NT2/D1 (cell line): ENCODE measurements at regions not wholly inside any gene's neighbourhood (a gene's known extent, or its start where the extent isn't known, plus 50 kb on each side); places are given as distances from the start of the nearest gene placed in this dataset.

Experiments used
- DNase-seq: peaks from one replicate; pipeline ENCODE4 v3.0.0-alpha.2; 2011; ENCODE audit warnings: low read depth, low spot score
- H3K27me3 ChIP-seq: 2 replicates; pipeline ENCODE4 v1.6.0; 2011; ENCODE audit warnings: mild to moderate bottlenecking; ENCODE audit not compliant: insufficient read length, insufficient read depth
- H3K36me3 ChIP-seq: 2 replicates; pipeline ENCODE4 v1.6.1; 2011; ENCODE audit warnings: mild to moderate bottlenecking, low read length, mixed read lengths; ENCODE audit not compliant: insufficient read depth, insufficient read length
- H3K4me1 ChIP-seq: 2 replicates; pipeline ENCODE4 v1.5.1; 2011; ENCODE audit not compliant: insufficient read depth, insufficient read length
- H3K4me3 ChIP-seq: 2 replicates; pipeline ENCODE4 v1.5.1; 2011; ENCODE audit warnings: low read depth; ENCODE audit not compliant: insufficient read length
- H3K9ac ChIP-seq: 2 replicates; pipeline ENCODE4 v1.6.0; 2011; ENCODE audit warnings: low read depth; ENCODE audit not compliant: insufficient read length
- H3K9me3 ChIP-seq: 2 replicates; pipeline ENCODE4 v1.5.1; 2011; ENCODE audit warnings: mild to moderate bottlenecking, low read length; ENCODE audit not compliant: insufficient read depth
- SUZ12 ChIP-seq: IDR thresholded peaks from 2 replicates; pipeline ENCODE4 v1.6.1; 2011; ENCODE audit not compliant: insufficient read length, insufficient read depth; ENCODE audit errors: extremely low read depth
- YY1 ChIP-seq: IDR thresholded peaks from 2 replicates; pipeline ENCODE4 v1.6.1; 2011; ENCODE audit not compliant: insufficient read length, insufficient read depth
- ZNF274 ChIP-seq: IDR thresholded peaks from 2 replicates; pipeline ENCODE4 v1.6.1; 2011; ENCODE audit warnings: mild to moderate bottlenecking, low read depth, low read length

- no peaks in the 10 kb centered on the region for H3K27me3 ChIP-seq
- no peak overlapping the region for H3K4me3 ChIP-seq
- no peak for DNase-seq
- no peak overlapping the region for H3K9ac ChIP-seq
- peaks cover 12% of the 10 kb centered on the region for H3K4me1 ChIP-seq
- no peak for TF ChIP-seq YY1
- TF ChIP-seq SUZ12 = no peak
- no peak for TF ChIP-seq ZNF274
- no peaks in the 10 kb centered on the region for H3K36me3 ChIP-seq
- peaks cover 17% of the 10 kb centered on the region for H3K9me3 ChIP-seq
These were observed 157.2 kb upstream of the FOXF1 start for GRCh38 chr16:86353148-86353547.

- peaks cover 12% of the 10 kb centered on the region for H3K4me1 ChIP-seq
- H3K9ac ChIP-seq = no peak overlapping the region
- no peak for DNase-seq
- no peak overlapping the region for H3K4me3 ChIP-seq
- TF ChIP-seq ZNF274 (no peak), YY1 (no peak), SUZ12 (no peak)
- H3K9me3 ChIP-seq = peaks cover 17% of the 10 kb centered on the region
- H3K27me3 ChIP-seq = no peaks in the 10 kb centered on the region
- no peaks in the 10 kb centered on the region for H3K36me3 ChIP-seq
These were observed 156.4 kb upstream of the FOXF1 start for GRCh38 chr16:86353948-86354347.

- DNase-seq = no peak
- H3K9ac ChIP-seq = no peak overlapping the region
These were observed 155.4 kb upstream of the FOXF1 start for GRCh38 chr16:86354641-86355513.

GRCh38 chr16:86355531-86355930 lies 154.8 kb upstream of the FOXF1 start:
- DNase-seq = no peak
- Histone ChIP-seq H3K4me1 (peaks cover 14% of the 10 kb centered on the region), H3K9ac (no peak overlapping the region), H3K4me3 (no peak overlapping the region), H3K9me3 (peaks cover 17% of the 10 kb centered on the region), H3K27me3 (no peaks in the 10 kb centered on the region), H3K36me3 (no peaks in the 10 kb centered on the region)
- TF ChIP-seq YY1 (no peak), ZNF274 (no peak), SUZ12 (no peak)

More at GRCh38 chr16:86354641-86355513, 155.4 kb upstream of the FOXF1 start:
- TF ChIP-seq YY1 (no peak), SUZ12 (no peak), ZNF274 (no peak)
- Histone ChIP-seq H3K4me3 (no peak overlapping the region), H3K36me3 (no peaks in the 10 kb centered on the region), H3K27me3 (no peaks in the 10 kb centered on the region), H3K9me3 (peaks cover 17% of the 10 kb centered on the region), H3K4me1 (peaks cover 14% of the 10 kb centered on the region)

- peaks cover 14% of the 10 kb centered on the region for H3K4me1 ChIP-seq
- H3K27me3 ChIP-seq = no peaks in the 10 kb centered on the region
- TF ChIP-seq YY1 = no peak
- TF ChIP-seq ZNF274 = no peak
- TF ChIP-seq SUZ12 = no peak
- no peak for DNase-seq
- H3K4me3 ChIP-seq = no peak overlapping the region
- no peaks in the 10 kb centered on the region for H3K36me3 ChIP-seq
- peaks cover 17% of the 10 kb centered on the region for H3K9me3 ChIP-seq
- no peak overlapping the region for H3K9ac ChIP-seq
These were observed 154.4 kb upstream of the FOXF1 start for GRCh38 chr16:86355951-86356350.

- DNase-seq = no peak
- Histone ChIP-seq H3K9ac (no peak overlapping the region), H3K4me1 (peaks cover 13% of the 10 kb centered on the region), H3K27me3 (no peaks in the 10 kb centered on the region), H3K36me3 (no peaks in the 10 kb centered on the region), H3K4me3 (no peak overlapping the region), H3K9me3 (peaks cover 17% of the 10 kb centered on the region)
- no peak for TF ChIP-seq SUZ12
- TF ChIP-seq YY1 = no peak
- TF ChIP-seq ZNF274 = no peak
These were observed 153.5 kb upstream of the FOXF1 start for GRCh38 chr16:86356804-86357203.

- no peak for TF ChIP-seq YY1
- no peak for TF ChIP-seq SUZ12
- no peak for TF ChIP-seq ZNF274
- H3K36me3 ChIP-seq = no peaks in the 10 kb centered on the region
- peaks cover 8% of the 10 kb centered on the region for H3K4me1 ChIP-seq
- no peak overlapping the region for H3K9ac ChIP-seq
- DNase-seq = no peak
- H3K4me3 ChIP-seq = no peak overlapping the region
- H3K9me3 ChIP-seq = peaks cover 17% of the 10 kb centered on the region
- H3K27me3 ChIP-seq = no peaks in the 10 kb centered on the region
These were observed 153.0 kb upstream of the FOXF1 start for GRCh38 chr16:86357303-86357702.
